GM18909 (cell line): ENCODE measurements at regions not wholly inside any gene's neighbourhood (a gene's known extent, or its start where the extent isn't known, plus 50 kb on each side); places are given as distances from the start of the nearest gene placed in this dataset.
"Not testable (repeated sequence)": the region's sequence is repeated elsewhere in the genome, so short reads cannot be mapped to it uniquely, and the experiment has no call there.

Experiments used
- ATAC-seq: cut with Tn5 transposase; IDR thresholded peaks from one replicate; pipeline ENCODE4 v1.9.1; 2021; ENCODE audit warnings: mild to moderate bottlenecking; ENCODE audit not compliant: unreplicated experiment, poor library complexity

GRCh38 chr12:88923631-88924030 lies 343.4 kb upstream of the KITLG start:
- ATAC-seq: no peak

DNA sequence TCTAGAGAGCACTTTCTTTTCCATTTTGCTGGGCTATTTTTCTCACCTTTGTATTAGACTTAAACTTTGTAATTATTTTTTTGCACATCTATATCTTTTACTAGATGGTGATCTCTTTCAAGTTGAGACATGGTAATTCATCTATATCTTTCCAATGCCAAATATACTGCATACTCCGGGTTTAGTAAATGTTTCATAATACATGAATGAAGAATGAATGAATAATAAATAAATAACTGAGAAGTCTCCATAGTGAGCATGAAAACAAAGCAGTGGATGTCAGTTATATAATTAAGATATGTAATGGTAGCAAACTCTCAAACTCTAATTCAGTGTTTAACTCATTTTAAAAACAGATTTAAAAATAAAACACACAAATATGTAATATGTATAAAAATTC lies 342.5 kb upstream of the KITLG start:
- ATAC-seq: no peak

DNA sequence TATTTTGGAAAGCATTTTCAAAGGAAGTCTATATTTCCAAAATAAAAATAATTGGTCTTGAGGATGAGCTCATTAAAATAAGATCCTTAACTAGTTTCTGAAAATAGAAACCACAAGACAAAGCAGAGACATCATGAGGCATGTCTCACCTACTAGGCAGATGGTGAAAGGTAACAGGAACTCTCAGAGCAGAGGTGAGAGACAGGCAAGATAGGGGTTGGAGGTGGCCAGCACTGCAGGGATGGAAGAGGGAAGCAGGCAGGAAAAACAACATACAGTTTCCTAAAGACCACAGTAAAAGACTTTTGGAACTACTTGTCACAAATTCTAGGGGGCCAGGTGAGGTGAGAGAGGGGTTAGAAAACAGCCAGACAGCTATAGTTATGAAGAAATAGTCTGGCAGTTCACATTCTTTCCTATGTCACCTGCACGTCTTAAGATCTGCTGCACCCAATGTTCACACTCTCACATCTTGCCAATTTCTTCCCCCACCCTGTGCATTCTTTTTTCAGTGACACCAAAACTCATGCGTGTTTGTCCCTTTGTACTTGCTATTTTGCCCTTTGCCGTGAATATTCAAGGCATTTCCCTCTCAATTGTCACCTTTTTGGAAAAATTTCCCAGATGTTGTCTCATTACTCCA lies 341.7 kb upstream of the KITLG start:
- ATAC-seq: no peak

GRCh38 chr12:88921434-88921833 lies 341.2 kb upstream of the KITLG start:
- no peak for ATAC-seq

DNA sequence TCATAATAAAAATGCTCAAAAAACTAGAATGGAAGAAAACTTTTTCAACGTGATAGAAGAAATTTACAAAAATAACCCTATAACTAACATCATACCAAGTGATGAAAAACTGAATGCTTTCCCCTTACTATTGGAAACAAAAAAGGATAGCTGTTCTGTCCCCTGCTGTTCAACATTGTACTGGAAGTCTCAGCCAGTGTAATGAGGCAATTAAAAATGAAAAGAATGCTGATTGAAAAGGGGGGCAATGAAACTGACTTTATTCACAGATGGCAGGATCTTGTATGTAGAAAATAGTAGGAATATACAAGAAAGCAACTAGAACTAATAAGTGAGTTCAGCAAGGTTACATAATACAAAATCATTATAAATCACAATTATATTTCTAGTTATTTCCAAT lies 337.9 kb upstream of the KITLG start:
- ATAC-seq: no peak

- no peak for ATAC-seq
These were observed 334.7 kb upstream of the KITLG start for GRCh38 chr12:88914967-88915366.

GRCh38 chr12:88909510-88909909 lies 329.2 kb upstream of the KITLG start:
- no peak for ATAC-seq

- ATAC-seq: no peak
These were observed 328.1 kb upstream of the KITLG start for GRCh38 chr12:88908345-88908744.

- ATAC-seq: no peak
These were observed 324.4 kb upstream of the KITLG start for GRCh38 chr12:88904705-88905104.

- ATAC-seq: no peak
These were observed 323.1 kb upstream of the KITLG start for GRCh38 chr12:88903333-88903732.

DNA sequence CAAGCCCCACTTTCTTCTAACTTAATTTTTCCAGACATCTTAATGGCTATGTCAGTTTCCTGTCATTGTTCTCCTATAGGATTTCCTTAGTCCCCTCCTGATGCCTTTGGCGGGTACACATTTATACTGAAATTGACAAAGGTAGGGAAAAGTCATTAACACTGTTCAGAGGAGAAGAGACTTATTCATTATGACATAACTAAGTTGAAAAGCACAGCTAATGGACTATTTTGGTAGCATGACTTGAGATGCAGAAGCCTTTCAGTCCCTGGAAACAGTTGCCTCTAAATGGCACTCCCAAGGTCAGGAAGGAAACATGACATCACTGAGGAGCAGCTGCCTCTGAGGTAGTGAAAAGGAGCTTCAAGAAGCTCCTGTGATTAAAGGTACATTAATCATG lies 317.5 kb upstream of the KITLG start:
- no peak for ATAC-seq

GRCh38 chr12:88896958-88897357 lies 316.7 kb upstream of the KITLG start:
- no peak for ATAC-seq

GRCh38 chr12:88895634-88896033 lies 315.4 kb upstream of the KITLG start:
- no peak for ATAC-seq

DNA sequence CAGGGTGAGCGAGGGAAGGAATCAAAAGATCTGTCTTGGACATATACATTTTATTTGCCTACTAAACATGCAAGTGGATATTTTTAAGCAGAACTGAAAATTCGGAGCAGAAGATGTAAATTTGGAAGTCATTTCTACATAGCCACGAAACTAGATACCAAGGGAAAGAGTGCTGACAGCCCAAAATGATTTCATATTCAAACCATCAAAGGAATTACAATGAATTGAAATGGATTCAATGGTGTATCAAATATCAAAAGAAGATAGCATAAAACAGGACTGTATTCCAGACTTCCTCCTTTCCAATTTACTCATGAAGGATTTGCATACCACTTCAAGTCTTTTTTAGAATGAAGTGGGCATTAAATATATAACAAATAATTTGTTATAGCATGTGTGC lies 313.5 kb upstream of the KITLG start:
- no peak for ATAC-seq

DNA sequence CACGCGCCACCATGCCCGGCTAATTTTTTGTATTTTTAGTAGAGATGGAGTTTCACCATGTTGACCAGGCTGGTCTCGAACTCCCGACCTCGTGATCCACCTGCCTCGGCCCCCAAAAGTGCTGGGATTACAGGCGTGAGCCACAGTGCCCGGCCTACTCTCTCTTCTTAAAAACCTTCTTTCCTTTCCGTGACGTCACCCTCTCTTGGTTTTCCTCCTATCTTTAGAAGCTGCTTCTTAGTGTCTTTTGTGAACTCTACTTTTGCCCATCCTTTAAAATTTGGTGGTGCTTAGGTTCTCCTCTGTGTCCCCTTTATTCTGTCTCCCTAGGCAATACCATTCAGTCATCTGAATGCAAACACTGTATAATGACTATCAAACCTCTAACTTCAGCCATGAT lies 311.2 kb upstream of the KITLG start:
- ATAC-seq: not testable (repeated sequence)

GRCh38 chr12:88889326-88890110 lies 309.2 kb upstream of the KITLG start:
- ATAC-seq: no peak

DNA sequence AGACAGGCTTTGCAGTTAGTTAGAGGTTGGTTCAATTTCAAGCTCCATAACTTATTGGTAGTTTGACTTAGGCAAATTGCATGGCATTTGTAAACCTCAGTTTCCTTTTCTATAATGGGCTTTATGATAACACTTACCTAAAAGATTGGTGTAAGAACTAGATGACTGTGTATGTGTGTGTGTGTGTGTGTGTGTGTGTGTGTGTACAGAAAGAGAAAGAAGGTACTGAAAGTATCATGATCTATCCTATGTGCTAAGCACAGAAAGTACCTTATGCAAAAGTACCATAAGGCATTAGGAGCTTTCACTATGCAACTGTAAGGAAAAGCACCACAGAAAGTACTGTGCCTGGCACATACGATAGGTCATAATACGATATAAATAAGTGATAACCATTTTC lies 304.3 kb upstream of the KITLG start:
- ATAC-seq: peak; percentile 80

- no peak for ATAC-seq
These were observed 302.4 kb upstream of the KITLG start for GRCh38 chr12:88882662-88883061.

DNA sequence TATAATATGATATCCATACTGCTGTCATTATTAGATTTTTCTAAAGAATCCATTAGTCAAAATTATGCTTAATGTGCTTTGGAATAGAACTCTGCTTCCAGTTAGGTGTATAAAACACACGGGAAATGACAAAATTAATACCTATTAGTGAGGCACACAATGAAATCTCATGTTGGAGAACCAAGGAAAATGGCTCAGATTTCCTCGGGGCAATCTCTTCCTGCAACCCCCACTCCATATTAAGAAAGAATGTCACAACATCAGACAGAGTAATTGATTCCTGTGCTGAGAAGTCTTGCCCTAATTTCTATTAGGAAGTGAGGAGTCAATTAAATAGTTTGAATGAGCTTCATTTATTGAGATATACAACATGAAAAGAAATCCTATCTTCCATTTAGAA lies 299.8 kb upstream of the KITLG start:
- ATAC-seq: no peak

GRCh38 chr12:88878295-88878694 lies 298.0 kb upstream of the KITLG start:
- ATAC-seq: no peak

DNA sequence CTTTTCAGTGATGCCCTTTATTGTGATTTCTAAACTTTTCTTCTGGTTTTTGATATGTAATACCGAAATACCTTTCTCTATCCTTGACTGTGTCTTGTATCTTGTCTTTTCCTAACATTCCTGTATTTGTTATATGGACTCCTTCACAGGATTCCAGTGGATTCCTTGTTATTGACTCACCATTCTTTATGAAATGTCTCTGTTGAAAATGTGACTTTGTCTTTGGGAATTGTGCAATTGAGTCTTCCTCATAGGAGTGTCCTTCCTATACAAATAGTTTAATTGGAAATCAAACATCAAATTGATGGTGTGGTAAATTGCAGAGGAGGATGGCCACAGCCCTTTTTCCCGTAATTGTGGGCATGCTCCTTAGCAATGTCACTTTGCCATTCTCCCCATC lies 296.6 kb upstream of the KITLG start:
- no peak for ATAC-seq
